GM10248 (cell line): ENCODE measurements at regions not wholly inside any gene's neighbourhood (a gene's known extent, or its start where the extent isn't known, plus 50 kb on each side); places are given as distances from the start of the nearest gene placed in this dataset.
"Not testable (repeated sequence)": the region's sequence is repeated elsewhere in the genome, so short reads cannot be mapped to it uniquely, and the experiment has no call there.

Experiments
- CTCF ChIA-PET: fragments of 300-600 bp; sonication (Branson Sonifier 250); formaldehyde crosslinking; extraction: SDS; loops from one replicate; lab custom pipeline; 2021; ENCODE audit warnings: antibody characterized with exemption; lab: Yijun Ruan, JAX
- POLR2A ChIA-PET: fragments of 350-650 bp; sonication (Branson Sonifier 250); formaldehyde crosslinking; extraction: SDS; loops from one replicate; lab custom pipeline; 2020; ENCODE audit warnings: antibody characterized with exemption; lab: Yijun Ruan, JAX
- DNase-seq: peaks from one replicate; pipeline ENCODE4 v3.0.0; 2012; ENCODE audit errors: extremely low spot score
- TF ChIP-seq, protein P1 (sequence below): IDR thresholded peaks from 2 replicates; pipeline ENCODE4 v1.5.1; 2012; ENCODE audit warnings: mild to moderate bottlenecking, low read depth; ENCODE audit errors: extremely low read depth, missing control alignments, control extremely low read depth

DNA sequence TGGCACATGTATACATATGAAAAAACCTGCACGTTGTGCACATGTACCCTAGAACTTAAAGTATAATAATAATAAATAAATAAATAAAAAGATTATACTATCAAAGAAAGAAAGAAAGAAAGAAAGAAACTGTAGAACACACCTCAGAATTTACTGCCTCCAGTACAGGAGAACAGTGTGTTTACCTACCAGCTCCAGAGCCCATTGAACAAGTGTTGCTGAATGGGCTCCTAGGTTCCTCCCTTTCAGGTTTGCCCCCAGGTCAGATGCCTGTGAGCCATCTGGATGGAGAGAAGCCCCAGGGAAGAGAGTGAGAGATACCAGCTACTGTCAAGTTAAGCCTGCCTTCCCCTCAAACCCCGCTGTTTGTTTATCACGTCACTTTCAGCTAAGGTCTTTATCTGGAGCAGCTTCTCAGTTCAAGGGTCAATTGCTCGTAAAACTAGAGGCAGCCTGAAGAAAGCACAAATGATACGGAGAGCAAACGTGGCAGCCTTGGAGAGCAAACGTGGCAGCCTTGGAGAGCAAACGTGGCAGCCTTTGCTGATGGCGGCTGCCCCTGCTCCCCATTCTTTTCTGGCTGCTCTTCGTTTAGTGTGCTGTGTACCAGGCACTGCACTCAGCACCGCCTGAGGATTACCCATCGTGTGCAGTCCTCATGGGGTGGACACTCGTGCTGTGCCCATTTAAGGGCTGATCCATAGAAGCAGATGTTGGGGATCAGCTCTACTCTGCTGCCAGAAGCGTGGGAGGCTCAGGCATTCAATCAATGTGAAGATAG lies 111.7 kb downstream of the ADAMTS15 start:
- ChIA-PET POLR2A (no interaction called here), CTCF (no interaction called here)
- DNase-seq: no peak
- TF ChIP-seq, protein P1, sequence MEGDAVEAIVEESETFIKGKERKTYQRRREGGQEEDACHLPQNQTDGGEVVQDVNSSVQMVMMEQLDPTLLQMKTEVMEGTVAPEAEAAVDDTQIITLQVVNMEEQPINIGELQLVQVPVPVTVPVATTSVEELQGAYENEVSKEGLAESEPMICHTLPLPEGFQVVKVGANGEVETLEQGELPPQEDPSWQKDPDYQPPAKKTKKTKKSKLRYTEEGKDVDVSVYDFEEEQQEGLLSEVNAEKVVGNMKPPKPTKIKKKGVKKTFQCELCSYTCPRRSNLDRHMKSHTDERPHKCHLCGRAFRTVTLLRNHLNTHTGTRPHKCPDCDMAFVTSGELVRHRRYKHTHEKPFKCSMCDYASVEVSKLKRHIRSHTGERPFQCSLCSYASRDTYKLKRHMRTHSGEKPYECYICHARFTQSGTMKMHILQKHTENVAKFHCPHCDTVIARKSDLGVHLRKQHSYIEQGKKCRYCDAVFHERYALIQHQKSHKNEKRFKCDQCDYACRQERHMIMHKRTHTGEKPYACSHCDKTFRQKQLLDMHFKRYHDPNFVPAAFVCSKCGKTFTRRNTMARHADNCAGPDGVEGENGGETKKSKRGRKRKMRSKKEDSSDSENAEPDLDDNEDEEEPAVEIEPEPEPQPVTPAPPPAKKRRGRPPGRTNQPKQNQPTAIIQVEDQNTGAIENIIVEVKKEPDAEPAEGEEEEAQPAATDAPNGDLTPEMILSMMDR: no peak

- POLR2A ChIA-PET: no interaction called here
- DNase-seq: no peak
Measured at GRCh38 chr11:130560781-130561109, 112.3 kb downstream of the ADAMTS15 start.

DNA sequence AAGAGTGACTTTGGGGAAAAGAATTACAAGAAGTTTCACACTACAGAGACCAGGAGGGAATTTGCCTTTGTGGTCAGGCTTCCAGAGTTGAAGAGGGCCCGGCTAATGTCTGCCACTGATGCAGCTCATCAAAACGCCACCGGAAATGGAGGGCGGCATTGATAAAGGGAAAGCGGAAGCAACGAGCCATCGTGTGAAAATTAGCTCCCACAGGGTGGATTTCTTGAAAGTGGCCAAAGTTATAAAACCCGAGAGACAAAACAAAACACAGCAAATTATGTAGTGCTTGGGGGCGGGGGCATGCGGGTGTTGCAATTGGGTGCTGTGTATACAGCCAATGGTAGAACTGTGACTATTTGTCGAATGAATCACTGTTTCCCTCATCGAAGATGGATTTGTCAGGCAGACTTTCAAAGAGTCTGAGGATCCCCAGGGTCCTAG lies 113.0 kb downstream of the ADAMTS15 start:
- ChIA-PET POLR2A (no interaction called here), CTCF (no interaction called here)
- TF ChIP-seq, protein P1: no peak
- no peak for DNase-seq

More at GRCh38 chr11:130560781-130561109, 112.3 kb downstream of the ADAMTS15 start:
- TF ChIP-seq, protein P1: no peak
- CTCF ChIA-PET: no interaction called here

DNA sequence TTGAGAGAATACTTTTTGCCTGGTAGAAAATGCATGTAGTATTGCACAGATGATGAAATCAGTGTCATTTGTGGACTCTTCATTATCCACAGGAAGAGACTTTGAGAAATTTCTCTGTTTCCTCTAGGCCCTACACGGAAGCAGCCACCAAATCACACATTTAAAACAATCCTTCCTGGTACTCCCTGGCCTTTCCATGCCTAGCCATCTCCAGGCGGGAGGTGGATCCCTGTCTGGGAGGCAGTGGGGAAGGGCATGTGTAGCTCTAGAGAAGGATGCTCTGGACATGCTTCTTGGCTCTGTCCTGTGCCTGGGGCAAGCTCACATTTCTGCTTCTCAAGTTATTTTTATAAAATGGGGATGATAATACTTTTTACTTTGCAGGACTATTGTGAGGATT lies 114.1 kb downstream of the ADAMTS15 start:
- TF ChIP-seq, protein P1: no peak
- ChIA-PET CTCF (no interaction called here), POLR2A (no interaction called here)
- DNase-seq: no peak

- CTCF ChIA-PET, DNase-seq, POLR2A ChIA-PET: not testable (repeated sequence)
Measured at GRCh38 chr11:130566360-130566759, 117.9 kb downstream of the ADAMTS15 start.

DNA sequence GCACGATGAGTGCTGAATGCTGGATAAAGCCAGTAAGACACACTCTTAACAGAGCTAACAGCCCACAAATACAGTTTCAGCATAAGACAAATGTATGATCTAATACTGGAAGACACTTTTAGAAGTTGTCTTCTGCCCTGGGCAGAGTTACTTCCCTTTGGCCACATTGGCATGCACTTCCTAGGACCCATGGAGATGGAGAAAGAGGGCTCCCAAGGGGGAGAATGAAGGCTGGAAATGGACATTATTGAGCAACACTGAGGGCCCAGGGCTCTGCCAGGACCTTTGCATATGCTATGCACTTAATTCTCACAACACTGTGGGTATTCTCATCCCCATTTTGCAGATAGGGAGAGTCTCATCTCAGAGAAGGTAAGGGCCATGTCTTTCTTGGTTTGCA lies 123.1 kb downstream of the ADAMTS15 start:
- TF ChIP-seq, protein P1: no peak
- ChIA-PET POLR2A (no interaction called here), CTCF (no interaction called here)
- no peak for DNase-seq

- POLR2A ChIA-PET: no interaction called here
- TF ChIP-seq, protein P1: no peak
- no peak for DNase-seq
- CTCF ChIA-PET: interaction anchor here (1.3 kb wide), 1 partner anchor 10 kb away, joined by 3 read pairs; no protein-coding TSS in a partner anchor
Measured at GRCh38 chr11:130571947-130572584, 123.6 kb downstream of the ADAMTS15 start.
